GM18868 (cell line): ENCODE measurements at regions not wholly inside any gene's neighbourhood (a gene's known extent, or its start where the extent isn't known, plus 50 kb on each side); places are given as distances from the start of the nearest gene placed in this dataset.
"Not testable (repeated sequence)": the region's sequence is repeated elsewhere in the genome, so short reads cannot be mapped to it uniquely, and the experiment has no call there.

Experiments used
- ATAC-seq: cut with Tn5 transposase; IDR thresholded peaks from one replicate; pipeline ENCODE4 v1.9.1; 2021; ENCODE audit warnings: mild to moderate bottlenecking, moderate library complexity; ENCODE audit not compliant: unreplicated experiment

GRCh38 chr5:174935854-174936474 is 211.6 kb downstream of the MSX2 start:
- ATAC-seq = no peak

GRCh38 chr5:174931033-174931432 is 206.7 kb downstream of the MSX2 start:
- ATAC-seq = not testable (repeated sequence)

- ATAC-seq = no peak
These were observed 201.2 kb downstream of the MSX2 start for GRCh38 chr5:174925586-174925985.

- no peak for ATAC-seq
These were observed 198.6 kb downstream of the MSX2 start for GRCh38 chr5:174922955-174923354.

- ATAC-seq = no peak
These were observed 196.6 kb downstream of the MSX2 start for GRCh38 chr5:174920906-174921550.

GRCh38 chr5:174919351-174919750 is 195.0 kb downstream of the MSX2 start:
- no peak for ATAC-seq

- no peak for ATAC-seq
These were observed 194.3 kb downstream of the MSX2 start for GRCh38 chr5:174918655-174919054.

- ATAC-seq = no peak
These were observed 193.7 kb downstream of the MSX2 start for GRCh38 chr5:174917976-174918554.

GRCh38 chr5:174917435-174917834 is 193.1 kb downstream of the MSX2 start:
- not testable (repeated sequence) for ATAC-seq

GRCh38 chr5:174916924-174917323 is 192.5 kb downstream of the MSX2 start:
- not testable (repeated sequence) for ATAC-seq

GRCh38 chr5:174916227-174916626 is 191.8 kb downstream of the MSX2 start:
- no peak for ATAC-seq

GRCh38 chr5:174911118-174911517 is 186.7 kb downstream of the MSX2 start:
- no peak for ATAC-seq

- ATAC-seq = peak; percentile 85
These were observed 185.9 kb downstream of the MSX2 start for GRCh38 chr5:174910245-174910737.

- ATAC-seq = no peak
These were observed 178.9 kb downstream of the MSX2 start for GRCh38 chr5:174903172-174903732.

GRCh38 chr5:174901336-174901735 is 177.0 kb downstream of the MSX2 start:
- no peak for ATAC-seq

- no peak for ATAC-seq
These were observed 176.0 kb downstream of the MSX2 start for GRCh38 chr5:174900240-174900865.

- no peak for ATAC-seq
These were observed 173.0 kb downstream of the MSX2 start for GRCh38 chr5:174897281-174897950.

GRCh38 chr5:174895360-174895759 is 171.0 kb downstream of the MSX2 start:
- no peak for ATAC-seq

- ATAC-seq = no peak
These were observed 168.4 kb downstream of the MSX2 start for GRCh38 chr5:174892742-174893141.

GRCh38 chr5:174880412-174881200 is 156.2 kb downstream of the MSX2 start:
- ATAC-seq = not testable (repeated sequence)
